ENCODE measurements at regions not wholly inside any gene's neighbourhood (a gene's known extent, or its start where the extent isn't known, plus 50 kb on each side); places are given as distances from the start of the nearest gene placed in this dataset.

DNA sequence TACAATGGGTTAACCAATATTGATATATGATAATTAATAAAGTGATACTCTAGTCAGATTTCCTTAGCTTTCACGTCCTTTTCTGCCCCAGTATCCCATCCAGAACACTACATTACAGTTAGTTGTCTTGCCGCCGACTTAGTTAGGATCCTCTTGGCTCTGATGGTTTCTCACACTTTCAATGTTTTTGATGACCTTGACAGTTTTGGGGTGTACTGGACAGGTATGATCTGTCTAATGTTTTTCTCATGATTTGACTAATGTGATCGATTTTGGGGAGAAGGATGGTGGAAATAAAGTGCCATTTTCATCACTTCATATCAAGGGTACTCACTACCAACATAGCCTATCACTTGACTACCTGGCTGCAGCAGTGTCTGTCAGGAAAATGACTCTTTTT, 245.0 kb upstream of the TMC3 start:
- Mint-ChIP-seq H3K4me1 (peaks cover 3% of the 10 kb centered on the region), H3K27ac (no peak overlapping the region), H3K9me3 (peaks cover 18% of the 10 kb centered on the region), H3K4me3 (no peak overlapping the region), H3K27me3 (ENCODE audit: low read depth) (no peaks in the 10 kb centered on the region), H3K36me3 (peaks cover 7% of the 10 kb centered on the region)
- DNase-seq (ENCODE audit: low spot score in 2 of 2, unreplicated experiment in 2 of 2): no peak
- TF ChIP-seq, protein P1, sequence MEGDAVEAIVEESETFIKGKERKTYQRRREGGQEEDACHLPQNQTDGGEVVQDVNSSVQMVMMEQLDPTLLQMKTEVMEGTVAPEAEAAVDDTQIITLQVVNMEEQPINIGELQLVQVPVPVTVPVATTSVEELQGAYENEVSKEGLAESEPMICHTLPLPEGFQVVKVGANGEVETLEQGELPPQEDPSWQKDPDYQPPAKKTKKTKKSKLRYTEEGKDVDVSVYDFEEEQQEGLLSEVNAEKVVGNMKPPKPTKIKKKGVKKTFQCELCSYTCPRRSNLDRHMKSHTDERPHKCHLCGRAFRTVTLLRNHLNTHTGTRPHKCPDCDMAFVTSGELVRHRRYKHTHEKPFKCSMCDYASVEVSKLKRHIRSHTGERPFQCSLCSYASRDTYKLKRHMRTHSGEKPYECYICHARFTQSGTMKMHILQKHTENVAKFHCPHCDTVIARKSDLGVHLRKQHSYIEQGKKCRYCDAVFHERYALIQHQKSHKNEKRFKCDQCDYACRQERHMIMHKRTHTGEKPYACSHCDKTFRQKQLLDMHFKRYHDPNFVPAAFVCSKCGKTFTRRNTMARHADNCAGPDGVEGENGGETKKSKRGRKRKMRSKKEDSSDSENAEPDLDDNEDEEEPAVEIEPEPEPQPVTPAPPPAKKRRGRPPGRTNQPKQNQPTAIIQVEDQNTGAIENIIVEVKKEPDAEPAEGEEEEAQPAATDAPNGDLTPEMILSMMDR (IDR thresholded peaks at IDR 0.05; ENCODE audit: unreplicated experiment): no peak

DNA sequence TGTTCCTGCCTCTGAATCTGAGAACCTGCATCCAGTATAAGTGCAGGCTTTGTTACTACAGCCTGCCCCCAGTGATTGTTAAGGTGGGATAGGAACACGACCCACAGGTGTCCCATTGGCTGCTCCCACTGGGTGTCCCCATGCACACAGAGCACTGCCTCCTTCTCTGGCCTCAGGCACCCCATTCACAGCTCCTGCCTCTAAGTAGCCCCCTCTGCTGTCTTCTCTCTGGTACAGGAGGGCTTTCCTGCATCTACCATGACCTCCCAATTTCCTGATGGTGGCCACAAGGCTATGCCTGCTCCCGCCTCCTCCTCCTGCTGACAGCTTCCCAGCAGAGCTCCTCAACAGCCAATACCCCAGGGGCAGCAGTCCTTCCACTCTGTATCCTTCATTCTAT, 238.6 kb upstream of the TMC3 start:
- Mint-ChIP-seq H3K9me3 (no peaks in the 10 kb centered on the region), H3K27ac (no peak overlapping the region), H3K36me3 (no peaks in the 10 kb centered on the region), H3K4me1 (peaks cover 11% of the 10 kb centered on the region), H3K4me3 (no peak overlapping the region), H3K27me3 (ENCODE audit: low read depth) (peaks cover 2% of the 10 kb centered on the region)
- TF ChIP-seq, protein P1 (IDR thresholded peaks at IDR 0.05; ENCODE audit: unreplicated experiment): no peak
- DNase-seq (ENCODE audit: low spot score in 2 of 2, unreplicated experiment in 2 of 2): no peak

DNA sequence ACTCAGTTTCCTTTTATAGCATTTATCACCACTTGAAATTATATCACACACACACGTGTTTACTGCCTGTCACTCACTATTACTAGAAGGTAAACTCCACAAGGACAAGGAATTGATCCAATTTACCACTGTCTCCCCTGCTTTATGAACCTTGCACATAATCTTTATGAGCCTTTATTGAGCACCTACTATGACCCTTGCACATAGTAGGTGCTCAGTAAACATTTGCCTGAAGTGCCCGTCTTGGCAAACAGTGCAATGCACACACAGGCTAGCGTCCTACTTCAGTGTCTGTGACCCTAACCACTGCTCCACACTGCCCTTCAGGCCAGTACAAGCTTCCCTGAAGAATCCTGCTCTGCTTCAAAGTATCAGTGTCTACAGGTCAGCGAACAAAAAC, 237.7 kb upstream of the TMC3 start:
- Mint-ChIP-seq H3K27ac (no peak overlapping the region), H3K4me3 (no peak overlapping the region), H3K4me1 (peaks cover 11% of the 10 kb centered on the region), H3K9me3 (no peaks in the 10 kb centered on the region), H3K27me3 (ENCODE audit: low read depth) (peaks cover 2% of the 10 kb centered on the region), H3K36me3 (no peaks in the 10 kb centered on the region)
- TF ChIP-seq, protein P1 (IDR thresholded peaks at IDR 0.05; ENCODE audit: unreplicated experiment): no peak
- no peak for DNase-seq (ENCODE audit: low spot score in 2 of 2, unreplicated experiment in 2 of 2)

DNA sequence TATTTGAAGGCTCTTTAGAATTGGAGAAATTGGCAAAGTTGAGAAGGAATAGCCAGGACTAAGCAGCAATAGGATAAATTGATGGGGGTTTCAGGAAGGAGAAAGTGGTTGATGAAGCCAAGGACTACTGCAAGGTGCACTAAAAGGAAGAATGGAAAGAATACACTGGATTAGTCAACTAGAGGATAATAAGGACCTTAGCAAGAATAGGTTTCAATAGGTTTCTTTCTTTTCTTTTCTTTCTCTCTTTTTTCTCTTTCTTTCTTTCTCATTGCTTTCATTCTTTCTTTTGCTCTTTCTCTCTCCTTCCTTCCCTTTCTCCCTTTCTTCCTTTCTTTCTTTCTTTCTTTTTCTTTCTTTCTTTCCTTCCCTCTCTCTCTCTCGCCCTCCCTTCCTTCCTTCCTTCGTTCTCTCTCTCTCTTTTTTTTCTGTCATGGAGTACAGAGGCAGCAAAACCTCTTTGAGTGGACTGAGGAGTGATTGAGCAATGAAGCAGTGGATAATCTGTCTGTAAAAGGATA, 234.4 kb upstream of the TMC3 start:
- Mint-ChIP-seq H3K27me3 (ENCODE audit: low read depth) (peaks cover 2% of the 10 kb centered on the region), H3K4me3 (no peak overlapping the region), H3K4me1 (peaks cover 12% of the 10 kb centered on the region), H3K36me3 (peaks cover 2% of the 10 kb centered on the region), H3K27ac (peak overlapping the region; percentile 68), H3K9me3 (peaks cover 3% of the 10 kb centered on the region)
- TF ChIP-seq, protein P1 (IDR thresholded peaks at IDR 0.05; ENCODE audit: unreplicated experiment): no peak
- DNase-seq (ENCODE audit: low spot score in 2 of 2, unreplicated experiment in 2 of 2): no peak

DNA sequence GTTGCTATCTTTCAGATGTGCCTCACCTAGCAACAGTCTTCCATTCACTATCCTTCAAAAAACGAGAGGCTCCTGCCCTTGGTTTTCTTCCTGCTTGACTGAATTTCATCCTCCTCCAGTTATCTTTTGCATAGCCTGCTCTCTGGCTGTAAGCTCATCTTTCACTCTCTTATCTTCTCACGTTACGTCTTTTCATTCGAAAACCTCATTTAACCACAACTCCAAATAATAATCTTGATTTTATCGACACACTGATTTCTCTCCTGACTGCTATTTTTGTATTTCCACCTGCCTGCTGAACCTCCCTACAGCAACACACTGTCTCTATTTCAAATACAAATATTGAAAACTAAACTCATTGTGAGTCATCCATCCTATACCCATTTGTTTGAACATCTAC, 230.7 kb upstream of the TMC3 start:
- H3K4me1 Mint-ChIP-seq: peaks cover 10% of the 10 kb centered on the region
- no peak overlapping the region for H3K4me3 Mint-ChIP-seq
- H3K9me3 Mint-ChIP-seq: peaks cover 29% of the 10 kb centered on the region
- TF ChIP-seq, protein P1 (IDR thresholded peaks at IDR 0.05; ENCODE audit: unreplicated experiment): no peak
- no peaks in the 10 kb centered on the region for H3K27me3 Mint-ChIP-seq (ENCODE audit: low read depth)
- peaks cover 19% of the 10 kb centered on the region for H3K36me3 Mint-ChIP-seq
- no peak overlapping the region for H3K27ac Mint-ChIP-seq
- DNase-seq (ENCODE audit: low spot score in 2 of 2, unreplicated experiment in 2 of 2): no peak
